GM23338 (cell line): ENCODE measurements at regions not wholly inside any gene's neighbourhood (a gene's known extent, or its start where the extent isn't known, plus 50 kb on each side); places are given as distances from the start of the nearest gene placed in this dataset.

Source experiments
- CREB1 ChIP-seq: fragments of 250-450 bp; sonication (Bioruptor Pico); IDR thresholded peaks from 2 replicates; pipeline ENCODE4 v1.5.0; 2020; ENCODE audit warnings: low read depth, mild to moderate bottlenecking, moderate library complexity
- EZH2 ChIP-seq: fragments of 200-600 bp; sonication (generic); IDR thresholded peaks from one replicate; pipeline ENCODE4 v1.8.0; 2017; ENCODE audit warnings: antibody characterized with exemption, mild to moderate bottlenecking, low read depth; ENCODE audit not compliant: unreplicated experiment
- EZH2phosphoT487 ChIP-seq: fragments of 200-600 bp; sonication (generic); IDR thresholded peaks from one replicate; pipeline ENCODE4 v1.8.1; 2018; ENCODE audit warnings: antibody characterized with exemption; ENCODE audit not compliant: unreplicated experiment
- JUNB ChIP-seq: IDR thresholded peaks from one replicate; pipeline ENCODE4 v1.6.1; 2016; ENCODE audit warnings: antibody characterized with exemption; ENCODE audit not compliant: unreplicated experiment
- POLR2AphosphoS5 ChIP-seq: IDR thresholded peaks from 2 replicates; pipeline ENCODE4 v1.6.1; 2016; ENCODE audit warnings: antibody characterized with exemption, low read depth
- STAT1 ChIP-seq: IDR thresholded peaks from one replicate; pipeline ENCODE4 v1.6.1; 2016; ENCODE audit warnings: antibody characterized with exemption; ENCODE audit not compliant: unreplicated experiment
- ZNF114 ChIP-seq: fragments of 250-450 bp; sonication (Bioruptor Pico); IDR thresholded peaks from 2 replicates; pipeline ENCODE4 v1.5.0; 2020; ENCODE audit warnings: mild to moderate bottlenecking, moderate library complexity
- TF ChIP-seq, protein P1 (sequence below), 2 experiments: fragments of 200-600 bp in 1 of 2; sonication (generic) in 1 of 2; conservative IDR thresholded peaks; 2 replicates each; pipeline versions ENCODE4 v1.5.1 to v1.6.1; 2016 to 2017; ENCODE audit warnings: antibody characterized with exemption in 2 of 2, low read depth in 2 of 2, mild to moderate bottlenecking in 2 of 2, moderate library complexity in 1 of 2
- TF ChIP-seq, protein P2 (sequence below): IDR thresholded peaks from one replicate; pipeline ENCODE4 v1.6.1; 2018; ENCODE audit warnings: antibody characterized with exemption; ENCODE audit not compliant: unreplicated experiment
- TF ChIP-seq, protein P3 (sequence below): IDR thresholded peaks from 2 replicates; pipeline ENCODE4 v1.6.1; 2016; ENCODE audit warnings: antibody characterized with exemption

DNA sequence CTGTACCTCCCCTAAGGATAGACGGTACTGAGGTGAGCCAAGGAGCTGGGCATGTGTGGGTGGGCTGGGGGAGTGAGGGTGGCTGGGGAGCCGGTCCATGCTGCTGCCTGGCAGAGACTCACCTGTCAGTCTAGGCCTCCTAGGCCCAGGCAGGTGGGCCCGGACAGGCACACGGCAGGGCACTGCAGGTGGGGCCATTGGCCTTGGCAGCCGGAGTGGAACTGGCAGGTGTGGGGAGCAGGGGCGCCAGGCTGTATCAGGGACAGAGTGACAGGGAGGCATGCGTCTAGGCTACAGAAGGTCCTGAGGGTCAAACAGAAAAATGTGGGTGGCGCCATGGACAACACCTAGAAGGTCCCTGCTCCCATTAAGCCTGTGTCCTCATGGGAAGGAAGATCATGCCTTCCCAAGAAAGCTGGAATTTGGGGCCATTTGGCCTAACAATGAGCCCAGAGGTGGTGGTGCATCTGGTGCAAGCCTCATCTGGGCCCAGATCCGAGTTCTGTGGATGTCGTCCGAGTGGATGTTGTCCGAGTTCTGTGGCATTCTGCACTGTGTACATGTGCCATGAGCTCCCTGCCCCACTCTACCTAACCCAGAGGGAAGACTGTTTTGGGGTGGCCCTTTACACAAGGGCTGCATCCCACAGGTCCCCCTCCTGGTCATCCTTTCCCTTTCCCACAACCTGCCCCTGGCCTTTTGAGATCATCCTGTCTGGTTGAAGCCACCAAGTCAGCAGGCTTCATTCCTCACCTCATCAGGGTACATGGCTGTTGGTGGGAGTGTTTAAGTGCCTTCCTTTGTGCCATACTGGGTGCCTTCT, 249.7 kb downstream of the GLI2 start:
- TF ChIP-seq, protein P1, sequence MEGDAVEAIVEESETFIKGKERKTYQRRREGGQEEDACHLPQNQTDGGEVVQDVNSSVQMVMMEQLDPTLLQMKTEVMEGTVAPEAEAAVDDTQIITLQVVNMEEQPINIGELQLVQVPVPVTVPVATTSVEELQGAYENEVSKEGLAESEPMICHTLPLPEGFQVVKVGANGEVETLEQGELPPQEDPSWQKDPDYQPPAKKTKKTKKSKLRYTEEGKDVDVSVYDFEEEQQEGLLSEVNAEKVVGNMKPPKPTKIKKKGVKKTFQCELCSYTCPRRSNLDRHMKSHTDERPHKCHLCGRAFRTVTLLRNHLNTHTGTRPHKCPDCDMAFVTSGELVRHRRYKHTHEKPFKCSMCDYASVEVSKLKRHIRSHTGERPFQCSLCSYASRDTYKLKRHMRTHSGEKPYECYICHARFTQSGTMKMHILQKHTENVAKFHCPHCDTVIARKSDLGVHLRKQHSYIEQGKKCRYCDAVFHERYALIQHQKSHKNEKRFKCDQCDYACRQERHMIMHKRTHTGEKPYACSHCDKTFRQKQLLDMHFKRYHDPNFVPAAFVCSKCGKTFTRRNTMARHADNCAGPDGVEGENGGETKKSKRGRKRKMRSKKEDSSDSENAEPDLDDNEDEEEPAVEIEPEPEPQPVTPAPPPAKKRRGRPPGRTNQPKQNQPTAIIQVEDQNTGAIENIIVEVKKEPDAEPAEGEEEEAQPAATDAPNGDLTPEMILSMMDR (conservative IDR thresholded peaks at IDR 0.05; ENCODE audit: low read depth in 2 of 2) = no peak
- TF ChIP-seq, protein P2, sequence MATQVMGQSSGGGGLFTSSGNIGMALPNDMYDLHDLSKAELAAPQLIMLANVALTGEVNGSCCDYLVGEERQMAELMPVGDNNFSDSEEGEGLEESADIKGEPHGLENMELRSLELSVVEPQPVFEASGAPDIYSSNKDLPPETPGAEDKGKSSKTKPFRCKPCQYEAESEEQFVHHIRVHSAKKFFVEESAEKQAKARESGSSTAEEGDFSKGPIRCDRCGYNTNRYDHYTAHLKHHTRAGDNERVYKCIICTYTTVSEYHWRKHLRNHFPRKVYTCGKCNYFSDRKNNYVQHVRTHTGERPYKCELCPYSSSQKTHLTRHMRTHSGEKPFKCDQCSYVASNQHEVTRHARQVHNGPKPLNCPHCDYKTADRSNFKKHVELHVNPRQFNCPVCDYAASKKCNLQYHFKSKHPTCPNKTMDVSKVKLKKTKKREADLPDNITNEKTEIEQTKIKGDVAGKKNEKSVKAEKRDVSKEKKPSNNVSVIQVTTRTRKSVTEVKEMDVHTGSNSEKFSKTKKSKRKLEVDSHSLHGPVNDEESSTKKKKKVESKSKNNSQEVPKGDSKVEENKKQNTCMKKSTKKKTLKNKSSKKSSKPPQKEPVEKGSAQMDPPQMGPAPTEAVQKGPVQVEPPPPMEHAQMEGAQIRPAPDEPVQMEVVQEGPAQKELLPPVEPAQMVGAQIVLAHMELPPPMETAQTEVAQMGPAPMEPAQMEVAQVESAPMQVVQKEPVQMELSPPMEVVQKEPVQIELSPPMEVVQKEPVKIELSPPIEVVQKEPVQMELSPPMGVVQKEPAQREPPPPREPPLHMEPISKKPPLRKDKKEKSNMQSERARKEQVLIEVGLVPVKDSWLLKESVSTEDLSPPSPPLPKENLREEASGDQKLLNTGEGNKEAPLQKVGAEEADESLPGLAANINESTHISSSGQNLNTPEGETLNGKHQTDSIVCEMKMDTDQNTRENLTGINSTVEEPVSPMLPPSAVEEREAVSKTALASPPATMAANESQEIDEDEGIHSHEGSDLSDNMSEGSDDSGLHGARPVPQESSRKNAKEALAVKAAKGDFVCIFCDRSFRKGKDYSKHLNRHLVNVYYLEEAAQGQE = no peak
- TF ChIP-seq EZH2 = no peak
- TF ChIP-seq CREB1 (CRISPR knock-in tag) = no peak
- no peak for TF ChIP-seq JUNB
- TF ChIP-seq, protein P3, sequence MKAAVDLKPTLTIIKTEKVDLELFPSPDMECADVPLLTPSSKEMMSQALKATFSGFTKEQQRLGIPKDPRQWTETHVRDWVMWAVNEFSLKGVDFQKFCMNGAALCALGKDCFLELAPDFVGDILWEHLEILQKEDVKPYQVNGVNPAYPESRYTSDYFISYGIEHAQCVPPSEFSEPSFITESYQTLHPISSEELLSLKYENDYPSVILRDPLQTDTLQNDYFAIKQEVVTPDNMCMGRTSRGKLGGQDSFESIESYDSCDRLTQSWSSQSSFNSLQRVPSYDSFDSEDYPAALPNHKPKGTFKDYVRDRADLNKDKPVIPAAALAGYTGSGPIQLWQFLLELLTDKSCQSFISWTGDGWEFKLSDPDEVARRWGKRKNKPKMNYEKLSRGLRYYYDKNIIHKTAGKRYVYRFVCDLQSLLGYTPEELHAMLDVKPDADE = no peak
- no peak for TF ChIP-seq ZNF114 (CRISPR knock-in tag)
- no peak for TF ChIP-seq POLR2AphosphoS5
- no peak for TF ChIP-seq STAT1
- no peak for TF ChIP-seq EZH2phosphoT487
